ENCODE measurements at regions not wholly inside any gene's neighbourhood (a gene's known extent, or its start where the extent isn't known, plus 50 kb on each side); places are given as distances from the start of the nearest gene placed in this dataset.

DNA sequence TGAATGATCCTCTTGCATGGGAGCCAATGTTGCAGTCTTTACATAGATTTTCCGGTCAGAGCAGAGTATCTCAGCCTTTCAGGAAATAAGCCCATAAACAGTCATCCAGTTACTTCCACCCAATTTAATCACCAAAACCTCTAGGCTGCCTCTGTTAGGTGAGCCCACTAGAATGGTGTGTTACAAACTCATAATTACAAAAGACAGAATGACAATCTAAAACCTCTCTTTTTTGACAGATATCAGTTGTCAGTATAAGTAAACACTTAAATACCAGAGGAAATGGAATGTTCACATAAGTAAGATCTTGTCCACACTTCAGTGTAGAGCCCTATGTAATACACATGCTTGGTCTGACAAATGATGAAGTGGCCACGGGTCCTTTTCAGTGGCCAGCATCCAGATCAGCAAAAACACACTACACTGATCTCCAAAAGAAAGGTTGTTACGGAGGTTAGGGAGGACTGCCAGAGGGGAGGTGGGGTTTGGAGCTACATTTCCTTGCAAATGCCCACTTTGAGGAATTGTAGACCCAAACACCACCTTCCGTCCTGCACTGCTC, 71.3 kb upstream of the FBXO28 start:
- TF ChIP-seq, protein P1, sequence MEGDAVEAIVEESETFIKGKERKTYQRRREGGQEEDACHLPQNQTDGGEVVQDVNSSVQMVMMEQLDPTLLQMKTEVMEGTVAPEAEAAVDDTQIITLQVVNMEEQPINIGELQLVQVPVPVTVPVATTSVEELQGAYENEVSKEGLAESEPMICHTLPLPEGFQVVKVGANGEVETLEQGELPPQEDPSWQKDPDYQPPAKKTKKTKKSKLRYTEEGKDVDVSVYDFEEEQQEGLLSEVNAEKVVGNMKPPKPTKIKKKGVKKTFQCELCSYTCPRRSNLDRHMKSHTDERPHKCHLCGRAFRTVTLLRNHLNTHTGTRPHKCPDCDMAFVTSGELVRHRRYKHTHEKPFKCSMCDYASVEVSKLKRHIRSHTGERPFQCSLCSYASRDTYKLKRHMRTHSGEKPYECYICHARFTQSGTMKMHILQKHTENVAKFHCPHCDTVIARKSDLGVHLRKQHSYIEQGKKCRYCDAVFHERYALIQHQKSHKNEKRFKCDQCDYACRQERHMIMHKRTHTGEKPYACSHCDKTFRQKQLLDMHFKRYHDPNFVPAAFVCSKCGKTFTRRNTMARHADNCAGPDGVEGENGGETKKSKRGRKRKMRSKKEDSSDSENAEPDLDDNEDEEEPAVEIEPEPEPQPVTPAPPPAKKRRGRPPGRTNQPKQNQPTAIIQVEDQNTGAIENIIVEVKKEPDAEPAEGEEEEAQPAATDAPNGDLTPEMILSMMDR (conservative IDR thresholded peaks at IDR 0.05), result no peak
- TF ChIP-seq ZFX (IDR thresholded peaks at IDR 0.05), result no peak

All from C4-2B (cell line).